Naive thymus-derived CD8-positive, alpha-beta T cell (primary cell): ENCODE measurements at regions not wholly inside any gene's neighbourhood (a gene's known extent, or its start where the extent isn't known, plus 50 kb on each side); places are given as distances from the start of the nearest gene placed in this dataset.
"Not testable (repeated sequence)": the region's sequence is repeated elsewhere in the genome, so short reads cannot be mapped to it uniquely, and the experiment has no call there.

Experiments
- ATAC-seq, 2 donors: fragments of 150-1000 bp; cut with Tn5 transposase in 1 of 2; sonication (Bioruptor Pico), chemical (Tn5 transposase) in 1 of 2; 1 replicate in 1 of 2; 2 replicates in 1 of 2; pipeline ENCODE4 v1.10.0; 2021; ENCODE audit warnings: mild to moderate bottlenecking in 2 of 2, moderate library complexity in 2 of 2
- POLR2A ChIA-PET: fragments of 350-600 bp; sonication (Branson Sonifier 250); formaldehyde crosslinking; loops from one replicate; lab custom pipeline; 2021; ENCODE audit warnings: antibody characterized with exemption; lab: Charles Lee
- DNase-seq, 10 donors: peaks; one replicate each; pipeline versions ENCODE4 v3.0.0 to v3.0.0-alpha.2; 2020 to 2022
- H3K27ac Mint-ChIP-seq, 10 donors: one replicate each; pipeline ENCODE4 v1.8.0; 2020 to 2022; ENCODE audit warnings: mild to moderate bottlenecking in 10 of 10, mixed read lengths in 10 of 10, moderate library complexity in 4 of 10, inconsistent platforms in 1 of 10
- H3K27me3 Mint-ChIP-seq, 5 donors: one replicate each; pipeline ENCODE4 v1.8.0; 2021 to 2022; ENCODE audit warnings: mixed read lengths in 5 of 5
- H3K36me3 Mint-ChIP-seq, 3 donors: one replicate each; pipeline ENCODE4 v1.8.0; 2020 to 2022; ENCODE audit warnings: mixed read lengths in 3 of 3, mild to moderate bottlenecking in 2 of 3, inconsistent platforms in 1 of 3
- H3K4me1 Mint-ChIP-seq, 4 donors: one replicate each; pipeline ENCODE4 v1.8.0; 2021 to 2022; ENCODE audit warnings: mixed read lengths in 4 of 4
- H3K4me3 Mint-ChIP-seq, 10 donors: one replicate each; pipeline ENCODE4 v1.8.0; 2020 to 2022; ENCODE audit warnings: mild to moderate bottlenecking in 10 of 10, mixed read lengths in 10 of 10, moderate library complexity in 6 of 10, inconsistent platforms in 1 of 10
- H3K9me3 Mint-ChIP-seq, 9 donors: one replicate each; pipeline ENCODE4 v1.8.0; 2020 to 2022; ENCODE audit warnings: mixed read lengths in 9 of 9, mild to moderate bottlenecking in 3 of 9, inconsistent platforms in 1 of 9, moderate library complexity in 1 of 9

DNA sequence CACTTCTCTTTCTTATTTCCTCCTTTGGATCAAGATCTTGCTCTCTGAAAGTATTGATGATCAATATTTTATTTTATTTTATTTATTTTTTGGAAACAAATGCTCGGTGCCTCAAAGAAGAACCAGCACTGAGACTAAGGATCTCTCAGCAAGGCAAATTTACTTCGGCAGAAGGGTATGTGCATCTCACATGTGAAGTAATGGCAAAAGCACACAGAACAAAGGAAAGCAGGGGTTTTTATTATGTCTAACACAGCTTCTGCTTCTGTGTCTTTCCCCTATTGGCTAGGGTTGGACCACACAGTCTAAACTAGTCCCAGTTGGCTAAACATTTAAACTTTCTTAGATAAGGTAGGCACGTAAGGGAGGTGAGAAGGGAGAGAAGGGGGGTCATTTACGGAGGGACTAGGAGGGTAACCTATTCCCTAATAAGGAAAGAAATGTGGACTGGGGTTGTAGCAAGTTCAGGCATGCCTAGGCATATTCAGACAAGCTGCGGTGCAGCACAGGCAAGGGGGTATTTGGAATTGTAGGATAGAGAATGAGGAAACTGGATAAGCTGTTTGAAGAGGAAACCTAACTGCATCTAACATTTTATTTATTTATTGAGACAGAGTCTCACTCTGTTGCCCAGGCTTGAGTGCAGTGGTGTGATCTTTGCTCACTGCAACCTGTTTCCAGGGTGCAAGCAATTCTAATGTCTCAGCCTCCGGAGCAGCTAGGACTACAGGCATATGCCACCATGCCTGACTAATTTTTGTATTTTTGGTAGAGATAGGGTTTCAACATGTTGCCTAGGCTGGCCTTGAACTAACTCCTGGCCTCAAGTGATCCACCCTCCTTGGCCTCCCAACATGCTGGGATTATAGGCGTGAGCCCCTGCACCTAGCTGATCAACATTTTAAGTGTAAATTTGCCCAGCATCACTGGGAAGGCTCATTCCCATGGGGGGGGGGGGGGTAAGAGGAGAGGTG lies 90.0 kb upstream of the EIF5 start:
- Mint-ChIP-seq H3K36me3 (peaks cover 0 to 14% (median 2%) of the 10 kb centered on the region in 3 donors), H3K27ac (no peak overlapping the region), H3K9me3 (peaks cover 0 to 37% (median 9%) of the 10 kb centered on the region in 9 donors), H3K27me3 (peaks cover 14 to 48% (median 25%) of the 10 kb centered on the region in 5 donors), H3K4me3 (no peak overlapping the region), H3K4me1 (no peaks in the 10 kb centered on the region)
- DNase-seq (no peak), ATAC-seq (no peak)
- POLR2A ChIA-PET, result no interaction called here

DNA sequence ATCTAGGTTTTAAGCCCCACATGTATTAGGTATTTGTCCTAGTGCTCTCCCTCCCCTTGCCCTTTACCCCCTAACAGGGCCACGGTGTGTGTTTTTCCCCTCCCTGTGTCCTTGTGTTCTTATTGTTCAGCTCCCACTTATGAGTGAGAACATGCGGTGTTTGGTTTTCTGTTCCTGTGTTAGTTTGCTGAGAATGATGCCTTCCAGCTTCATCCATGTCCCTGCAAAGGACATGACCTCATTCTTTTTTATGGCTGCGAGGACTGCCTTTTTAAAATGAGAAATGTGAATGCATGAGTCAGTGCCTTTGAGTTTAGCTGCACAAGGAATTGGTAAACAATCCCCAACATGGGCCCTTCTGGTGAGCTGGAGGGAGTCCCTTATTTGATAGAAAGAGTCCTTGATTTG lies 88.4 kb upstream of the EIF5 start:
- H3K9me3 Mint-ChIP-seq, result peaks cover 0 to 21% (median 9%) of the 10 kb centered on the region in 9 donors

DNA sequence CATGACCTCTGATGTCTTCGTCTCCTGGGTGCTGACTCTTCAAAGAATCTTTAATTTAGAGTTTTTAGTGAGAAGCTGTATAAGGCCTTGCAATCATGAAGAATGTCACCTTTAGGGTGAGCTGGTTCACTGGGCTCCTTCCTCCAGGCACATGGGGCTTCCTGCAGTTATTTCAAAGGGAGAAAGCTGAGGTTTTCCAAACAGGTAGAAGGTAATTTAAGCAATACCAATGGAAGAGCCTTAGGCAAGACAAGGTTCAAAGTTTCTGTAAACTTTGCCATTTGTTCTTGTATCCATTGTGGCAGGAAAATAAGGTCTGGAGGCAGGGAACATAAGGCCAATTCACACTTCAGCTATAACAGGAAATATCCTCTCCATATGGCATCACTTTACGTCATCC lies 88.0 kb upstream of the EIF5 start:
- Mint-ChIP-seq H3K4me1 (peaks cover 0 to 2% (median 0%) of the 10 kb centered on the region in 4 donors), H3K27ac (no peak overlapping the region), H3K9me3 (peaks cover 0 to 17% (median 6%) of the 10 kb centered on the region in 9 donors), H3K27me3 (peaks cover 14 to 50% (median 26%) of the 10 kb centered on the region in 5 donors), H3K36me3 (peaks cover 0 to 7% (median 2%) of the 10 kb centered on the region in 3 donors), H3K4me3 (no peak overlapping the region)
- POLR2A ChIA-PET, result no interaction called here
- no peak for DNase-seq
- ATAC-seq, result no peak

More for the DNA sequence above, 88.4 kb upstream of the EIF5 start:
- H3K4me1 Mint-ChIP-seq, H3K4me3 Mint-ChIP-seq, DNase-seq, H3K27ac Mint-ChIP-seq, POLR2A ChIA-PET, H3K36me3 Mint-ChIP-seq, ATAC-seq: not testable (repeated sequence)
- H3K27me3 Mint-ChIP-seq, result peaks cover 14 to 50% (median 26%) of the 10 kb centered on the region in 5 donors

DNA sequence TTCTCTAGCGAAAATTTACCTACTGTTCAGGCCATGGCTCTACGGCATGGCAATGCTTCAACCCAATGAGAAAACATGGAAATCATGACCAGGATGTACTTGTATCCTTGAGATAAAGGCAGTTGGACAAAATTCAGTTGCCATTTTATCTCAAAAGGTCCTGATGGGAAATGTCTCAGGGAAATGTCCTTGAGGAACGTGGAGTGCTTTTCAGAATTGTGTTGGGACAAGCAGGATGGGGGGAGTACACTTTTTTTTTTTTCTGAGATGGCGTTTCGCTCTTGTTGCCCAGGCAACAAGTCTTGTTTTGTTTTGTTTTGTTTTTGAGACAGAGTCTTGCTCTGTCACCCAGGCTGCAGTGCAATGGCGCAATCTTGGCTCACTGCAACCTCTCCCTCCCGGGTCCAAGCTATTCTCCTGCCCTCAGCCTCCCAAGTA lies 86.8 kb upstream of the EIF5 start:
- Mint-ChIP-seq H3K27me3 (peaks cover 17 to 57% (median 30%) of the 10 kb centered on the region in 5 donors), H3K4me1 (peaks cover 0 to 2% (median 0%) of the 10 kb centered on the region in 4 donors), H3K9me3 (peaks cover 0 to 12% (median 0%) of the 10 kb centered on the region in 9 donors), H3K4me3 (no peak overlapping the region), H3K27ac (peak overlapping the region in 1 of 10 donors; percentile 24), H3K36me3 (peaks cover 0 to 2% (median 0%) of the 10 kb centered on the region in 3 donors)
- ATAC-seq (no peak), DNase-seq (no peak)
- POLR2A ChIA-PET, result interaction anchor here (0.7 kb wide), 1 partner anchor 26 kb away, joined by 3 read pairs; no protein-coding TSS in a partner anchor

DNA sequence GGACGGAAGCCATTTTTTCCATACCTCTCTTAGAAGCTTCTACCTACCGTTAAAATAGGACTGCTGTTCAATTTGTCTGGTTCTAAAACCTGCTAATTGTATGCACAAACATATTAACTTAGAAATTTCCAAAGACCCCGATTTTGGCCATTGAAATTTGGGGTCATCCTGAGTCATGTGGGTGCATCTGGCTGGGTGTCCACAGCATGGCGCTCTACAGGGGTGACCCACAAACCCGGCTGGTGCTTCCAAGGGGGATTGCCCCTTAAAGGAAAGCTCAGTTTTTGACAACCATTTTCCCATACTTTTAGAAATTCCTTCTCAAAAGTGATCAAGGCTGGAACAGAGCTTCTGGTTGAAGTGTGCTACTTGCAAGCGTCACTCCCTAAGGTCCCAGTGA lies 83.9 kb upstream of the EIF5 start:
- ATAC-seq (no peak), DNase-seq (no peak)
- Mint-ChIP-seq H3K4me3 (no peak overlapping the region), H3K4me1 (peaks cover 0 to 2% (median 0%) of the 10 kb centered on the region in 4 donors), H3K9me3 (peaks cover 0 to 6% (median 0%) of the 10 kb centered on the region in 9 donors), H3K36me3 (no peaks in the 10 kb centered on the region), H3K27me3 (peaks cover 12 to 47% (median 21%) of the 10 kb centered on the region in 5 donors), H3K27ac (no peak overlapping the region)
- POLR2A ChIA-PET, result no interaction called here

DNA sequence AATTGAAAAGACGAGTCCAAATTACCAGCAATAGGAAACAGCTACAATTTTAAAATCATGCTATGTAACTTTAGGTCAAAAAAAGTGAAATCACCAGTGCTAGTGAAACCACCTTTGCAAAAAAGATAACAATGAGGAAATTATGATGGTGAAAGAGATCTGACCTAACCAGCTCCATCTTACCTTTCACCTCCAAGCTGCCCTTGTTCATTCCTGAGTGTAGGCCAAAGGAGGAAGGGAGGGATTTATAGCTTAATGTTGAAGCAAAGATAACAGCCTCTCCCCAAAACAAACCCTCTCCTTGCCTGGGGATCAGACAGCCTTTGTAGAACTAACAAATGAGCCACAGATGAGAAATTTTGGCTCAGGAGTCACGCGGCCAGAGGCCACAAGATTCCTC lies 83.2 kb upstream of the EIF5 start:
- Mint-ChIP-seq H3K27ac (no peak overlapping the region), H3K4me3 (no peak overlapping the region), H3K36me3 (no peaks in the 10 kb centered on the region), H3K27me3 (peaks cover 12 to 49% (median 21%) of the 10 kb centered on the region in 5 donors), H3K4me1 (peaks cover 0 to 2% (median 0%) of the 10 kb centered on the region in 4 donors), H3K9me3 (peaks cover 0 to 6% (median 0%) of the 10 kb centered on the region in 9 donors)
- DNase-seq (no peak), ATAC-seq (no peak)
- POLR2A ChIA-PET, result no interaction called here

DNA sequence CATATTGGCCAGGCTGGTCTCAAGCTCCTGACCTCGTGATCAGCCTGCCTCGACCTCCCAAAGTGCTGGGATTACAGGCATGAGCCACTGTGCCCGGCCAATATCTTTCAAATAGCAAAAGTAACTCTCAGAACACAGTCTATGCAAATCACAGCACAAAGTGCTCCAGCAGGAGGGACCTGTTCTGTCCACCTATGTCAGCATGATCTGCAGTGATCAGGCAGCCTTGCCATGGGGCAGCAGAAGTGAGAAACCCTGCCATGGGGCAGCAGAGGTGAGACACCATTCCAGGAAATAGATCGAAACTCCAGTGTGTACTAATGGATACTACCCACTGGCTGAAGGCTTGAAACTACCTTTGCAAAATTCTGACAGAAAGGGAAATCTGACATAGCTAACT lies 78.5 kb upstream of the EIF5 start:
- no peak for ATAC-seq
- Mint-ChIP-seq H3K27ac (no peak overlapping the region), H3K27me3 (peaks cover 12 to 24% (median 13%) of the 10 kb centered on the region in 5 donors), H3K9me3 (peaks cover 0 to 6% (median 0%) of the 10 kb centered on the region in 9 donors), H3K36me3 (no peaks in the 10 kb centered on the region), H3K4me3 (no peak overlapping the region), H3K4me1 (peaks cover 0 to 4% (median 4%) of the 10 kb centered on the region in 4 donors)
- POLR2A ChIA-PET, result no interaction called here
- DNase-seq, result no peak

DNA sequence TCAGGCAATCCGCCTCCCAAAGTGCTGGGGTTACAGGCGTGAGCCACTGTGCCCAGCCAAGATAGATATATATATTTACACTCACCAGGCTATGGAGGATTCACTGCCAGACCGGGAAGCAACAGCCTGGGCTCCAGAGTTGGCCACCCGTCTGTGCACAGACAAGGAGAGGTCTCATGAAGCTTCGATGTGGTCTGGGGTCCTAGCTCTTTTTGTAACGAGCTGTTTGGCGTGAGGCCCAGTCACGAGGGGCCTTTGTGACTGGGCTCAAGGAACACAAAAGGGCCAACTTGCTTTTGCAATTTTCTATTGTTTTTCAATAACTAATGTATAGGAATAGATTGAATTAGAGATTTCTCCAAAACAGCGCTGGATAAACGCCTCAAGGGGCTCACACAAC lies 77.6 kb upstream of the EIF5 start:
- POLR2A ChIA-PET, result no interaction called here
- DNase-seq, result no peak

DNA sequence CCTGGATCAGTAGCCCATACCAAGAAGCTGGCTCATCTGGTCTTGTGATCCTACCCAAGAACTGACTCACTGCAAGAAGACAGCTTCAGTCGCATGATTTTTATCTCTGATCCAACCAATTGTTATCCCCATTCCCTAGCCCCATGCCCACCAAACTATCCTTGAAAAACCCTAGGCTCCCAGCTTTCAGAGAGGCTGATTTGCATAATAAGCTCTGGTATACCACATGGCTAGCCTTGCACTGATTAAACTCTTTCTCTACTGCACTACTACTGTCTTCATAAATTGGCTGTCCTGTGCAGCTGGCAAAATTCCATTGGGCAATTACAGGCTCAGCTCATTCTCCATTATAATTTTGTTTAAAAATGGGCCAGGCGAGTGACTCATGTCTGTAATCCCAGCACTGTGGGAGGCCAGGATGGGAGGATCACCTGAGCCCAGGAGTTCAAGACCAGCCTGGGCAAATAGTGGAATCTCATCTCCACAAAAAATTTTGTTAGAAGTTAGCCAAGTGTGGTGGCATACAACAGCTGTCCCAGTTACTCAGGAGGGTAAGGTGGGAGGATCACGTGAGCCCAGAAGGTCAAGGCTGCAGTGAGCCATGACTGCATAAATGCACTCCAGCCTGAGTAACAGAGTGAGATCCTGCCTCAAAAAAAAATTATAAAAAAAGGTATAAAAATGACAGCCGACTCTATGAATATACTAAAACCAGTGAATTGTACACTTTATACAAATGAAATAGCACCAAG lies 76.7 kb upstream of the EIF5 start:
- H3K27ac Mint-ChIP-seq, result no peak overlapping the region

More for the DNA sequence above, 77.6 kb upstream of the EIF5 start:
- Mint-ChIP-seq H3K36me3 (no peaks in the 10 kb centered on the region), H3K4me3 (no peak overlapping the region), H3K27me3 (peaks cover 10 to 25% (median 14%) of the 10 kb centered on the region in 5 donors), H3K27ac (no peak overlapping the region), H3K9me3 (peaks cover 0 to 6% (median 0%) of the 10 kb centered on the region in 9 donors), H3K4me1 (peaks cover 0 to 12% (median 8%) of the 10 kb centered on the region in 4 donors)
- no peak for ATAC-seq

DNA sequence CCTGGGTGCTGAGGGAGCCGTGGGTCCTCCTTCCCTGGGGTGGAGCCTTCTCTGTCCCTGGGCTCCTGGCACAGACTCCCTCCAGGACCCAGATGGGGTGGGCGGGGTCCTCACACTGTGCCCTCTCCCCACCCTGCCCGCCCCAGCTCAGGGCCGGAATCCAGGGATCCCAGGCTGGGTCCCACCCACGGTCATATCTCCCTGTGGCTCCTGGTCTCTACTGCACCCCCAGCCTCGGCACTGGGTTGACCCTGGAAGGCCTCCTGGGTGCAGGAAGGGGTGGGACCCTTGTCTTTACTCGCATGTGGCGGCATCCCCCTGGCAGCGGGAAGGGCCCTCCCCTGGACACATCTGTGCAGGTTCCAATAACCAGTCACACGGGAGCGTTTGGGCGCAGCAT lies 75.8 kb upstream of the EIF5 start:
- Mint-ChIP-seq H3K4me3 (no peak overlapping the region), H3K27ac (no peak overlapping the region), H3K36me3 (no peaks in the 10 kb centered on the region), H3K9me3 (no peaks in the 10 kb centered on the region), H3K4me1 (peaks cover 0 to 12% (median 8%) of the 10 kb centered on the region in 4 donors), H3K27me3 (peaks cover 7 to 27% (median 15%) of the 10 kb centered on the region in 5 donors)
- DNase-seq (no peak), ATAC-seq (no peak)
- POLR2A ChIA-PET, result no interaction called here

More for the DNA sequence above, 76.7 kb upstream of the EIF5 start:
- peaks cover 0 to under 1% (median 0%) of the 10 kb centered on the region in 9 donors for H3K9me3 Mint-ChIP-seq
- H3K4me1 Mint-ChIP-seq, result peaks cover 0 to 12% (median 8%) of the 10 kb centered on the region in 4 donors
- ATAC-seq (no peak), DNase-seq (no peak)
- peaks cover 7 to 26% (median 12%) of the 10 kb centered on the region in 5 donors for H3K27me3 Mint-ChIP-seq
- H3K4me3 Mint-ChIP-seq, result no peak overlapping the region
- no peaks in the 10 kb centered on the region for H3K36me3 Mint-ChIP-seq
- POLR2A ChIA-PET, result no interaction called here

DNA sequence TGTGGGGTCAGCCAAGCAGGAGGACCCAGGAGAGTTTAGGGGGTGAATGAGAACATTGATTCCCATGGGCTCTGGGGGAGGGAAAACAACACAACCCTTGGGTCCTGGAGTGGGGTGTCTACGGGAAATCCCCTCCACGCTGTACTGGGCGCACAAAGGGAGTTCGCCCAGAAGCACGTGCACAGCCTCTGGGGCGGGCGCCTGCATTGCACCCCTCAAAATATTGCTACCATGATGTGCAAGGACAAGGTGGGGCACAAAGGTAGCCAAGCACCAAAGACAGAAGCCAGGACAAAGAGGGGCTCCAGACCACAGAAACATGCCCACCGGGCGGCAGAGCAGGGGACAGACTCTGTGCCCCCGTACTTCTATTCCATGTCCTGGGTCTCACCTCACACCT lies 74.9 kb upstream of the EIF5 start:
- H3K9me3 Mint-ChIP-seq, result no peaks in the 10 kb centered on the region
- ATAC-seq (no peak), DNase-seq (no peak)
- H3K27ac Mint-ChIP-seq, result no peak overlapping the region
- peaks cover 4 to 34% (median 17%) of the 10 kb centered on the region in 5 donors for H3K27me3 Mint-ChIP-seq
- H3K4me1 Mint-ChIP-seq, result peaks cover 0 to 12% (median 8%) of the 10 kb centered on the region in 4 donors
- no peaks in the 10 kb centered on the region for H3K36me3 Mint-ChIP-seq
- no peak overlapping the region for H3K4me3 Mint-ChIP-seq
- POLR2A ChIA-PET, result no interaction called here

DNA sequence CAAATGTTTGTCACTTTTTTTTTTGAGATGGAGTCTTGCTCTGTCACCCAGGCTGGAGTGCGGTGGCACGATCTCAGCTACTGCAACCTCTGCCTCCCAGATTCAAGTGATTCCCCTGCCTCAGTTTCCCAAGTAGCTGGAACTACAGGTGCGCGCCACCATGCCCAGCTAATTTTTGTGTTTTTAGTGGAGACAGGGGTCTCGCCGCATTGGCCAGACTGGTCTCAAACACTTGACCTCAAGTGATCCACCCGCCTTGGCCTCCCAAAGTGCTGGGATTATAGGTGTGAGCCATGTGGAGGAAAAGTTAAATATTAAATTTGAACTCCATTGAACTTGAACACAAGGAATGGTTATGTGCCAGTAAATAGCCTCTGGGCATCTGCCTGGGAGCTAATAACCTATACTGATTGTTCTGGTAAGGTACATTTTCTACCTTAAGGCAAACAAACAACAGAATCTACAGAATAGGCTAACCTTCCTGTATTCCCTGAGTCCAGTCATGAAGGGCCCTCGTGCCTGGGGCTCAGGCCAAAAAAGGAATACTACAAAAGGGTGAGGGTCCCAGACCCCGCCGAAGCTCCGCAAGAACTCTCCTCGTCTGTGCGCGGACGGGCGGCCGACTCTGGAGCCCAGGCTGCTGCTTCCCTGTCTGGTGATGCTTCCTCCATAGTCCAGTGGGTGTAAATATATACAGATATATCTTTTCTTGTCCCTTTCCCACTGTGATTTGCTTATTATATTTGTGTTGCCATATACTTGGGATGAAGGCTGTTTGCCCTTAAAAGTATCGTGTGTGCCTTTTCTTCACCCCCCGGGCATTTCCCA lies 74.0 kb upstream of the EIF5 start:
- H3K4me3 Mint-ChIP-seq, result peak overlapping the region in 9 of 10 donors; percentile 15 to 77 (median 65)
- no peak for ATAC-seq
- peaks cover 0 to 12% (median 8%) of the 10 kb centered on the region in 4 donors for H3K4me1 Mint-ChIP-seq
- no peaks in the 10 kb centered on the region for H3K9me3 Mint-ChIP-seq
- peaks cover 6 to 39% (median 18%) of the 10 kb centered on the region in 5 donors for H3K27me3 Mint-ChIP-seq
- H3K36me3 Mint-ChIP-seq, result no peaks in the 10 kb centered on the region
- peak overlapping the region in 2 of 10 donors; percentile 72 to 78 for H3K27ac Mint-ChIP-seq
- no peak for DNase-seq
- POLR2A ChIA-PET, result no interaction called here
